HuH-7 (cell line): ENCODE measurements at regions not wholly inside any gene's neighbourhood (a gene's known extent, or its start where the extent isn't known, plus 50 kb on each side); places are given as distances from the start of the nearest gene placed in this dataset.
"Not testable (repeated sequence)": the region's sequence is repeated elsewhere in the genome, so short reads cannot be mapped to it uniquely, and the experiment has no call there.

Experiments used
- DNase-seq: peaks from one replicate; pipeline ENCODE4 v3.0.0; 2011; ENCODE audit warnings: low spot score

DNA sequence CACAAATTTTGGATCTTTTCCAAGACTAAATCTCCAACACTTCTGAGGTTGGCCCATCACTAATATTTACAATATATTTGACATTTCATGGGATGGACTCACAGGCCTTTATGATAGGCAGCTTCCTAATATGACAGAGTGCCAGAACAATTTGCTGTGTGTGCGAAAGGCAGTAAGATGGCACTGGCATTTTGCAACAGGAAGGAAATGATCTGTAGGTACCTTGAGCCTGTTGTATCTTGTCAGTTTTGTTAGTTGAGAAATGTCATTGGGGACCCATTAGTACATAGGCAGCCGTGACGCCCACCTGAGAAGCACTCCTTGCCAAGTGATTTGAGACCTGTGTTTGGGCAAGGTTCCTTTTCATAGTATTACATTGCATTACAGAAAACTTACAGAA is 153.4 kb upstream of the HEY2 start:
- no peak for DNase-seq

DNA sequence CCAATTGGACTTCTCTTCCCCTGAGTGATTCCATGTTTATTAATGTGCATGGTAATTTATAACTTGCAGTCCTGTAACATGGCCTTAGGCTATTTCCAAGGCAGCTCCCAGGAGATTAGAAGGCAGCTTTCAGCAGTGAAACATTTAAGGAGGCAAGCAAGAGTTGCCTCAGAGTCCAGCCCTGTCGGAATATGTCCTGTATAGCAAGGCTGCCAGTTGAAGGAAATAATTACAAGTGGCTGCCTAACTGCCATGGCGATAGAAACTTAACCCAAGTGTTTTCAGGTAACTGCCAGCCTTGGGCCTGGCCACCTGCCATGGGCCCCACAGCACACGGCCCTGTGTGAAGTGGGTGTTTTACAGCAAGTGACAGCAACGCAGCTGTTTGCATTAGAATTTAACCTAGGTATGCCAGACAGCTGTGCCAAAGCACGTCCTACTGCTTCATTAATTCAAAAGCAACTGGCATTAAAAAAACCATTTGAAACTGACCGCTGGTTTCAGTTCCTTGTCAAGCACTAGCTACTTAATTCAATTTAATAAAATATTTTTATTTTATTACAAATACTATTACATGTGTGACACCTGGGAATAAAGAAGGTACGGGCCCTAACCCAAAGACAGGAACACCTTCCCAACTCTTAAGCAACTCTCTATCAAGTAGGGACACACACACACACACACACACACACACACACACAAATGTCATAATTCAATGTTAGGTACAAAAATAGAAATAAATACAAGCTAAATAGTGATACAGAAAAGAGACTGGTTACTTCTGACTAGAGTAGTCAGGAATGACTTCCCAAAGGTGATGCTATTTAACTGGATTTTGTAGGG is 151.8 kb upstream of the HEY2 start:
- no peak for DNase-seq

DNA sequence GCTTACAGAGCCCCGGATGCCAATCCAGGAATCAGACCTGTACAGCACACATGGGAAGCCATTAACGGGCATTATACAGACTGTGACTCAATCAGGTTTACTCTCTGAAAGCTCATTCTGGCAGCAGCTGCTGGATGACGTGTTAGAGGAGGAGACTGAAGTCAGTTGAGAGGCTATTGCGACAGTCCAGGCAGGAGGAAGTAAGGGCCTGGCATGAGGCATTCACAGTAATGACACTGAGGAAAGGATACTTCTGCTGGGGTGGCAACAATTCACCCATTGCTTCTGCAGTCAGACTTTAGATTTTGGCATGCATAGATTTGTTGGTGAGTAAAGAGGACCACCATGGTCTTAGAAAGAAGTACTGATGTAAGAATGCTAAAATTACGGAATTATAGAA is 151.0 kb upstream of the HEY2 start:
- no peak for DNase-seq

GRCh38 chr6:125604257-125604656 is 145.2 kb upstream of the HEY2 start:
- DNase-seq: no peak

- no peak for DNase-seq
Measured at GRCh38 chr6:125611573-125612344, 137.7 kb upstream of the HEY2 start.

GRCh38 chr6:125612345-125612846 is 137.0 kb upstream of the HEY2 start:
- DNase-seq: no peak

- no peak for DNase-seq
Measured at GRCh38 chr6:125618629-125619028, 130.8 kb upstream of the HEY2 start.

DNA sequence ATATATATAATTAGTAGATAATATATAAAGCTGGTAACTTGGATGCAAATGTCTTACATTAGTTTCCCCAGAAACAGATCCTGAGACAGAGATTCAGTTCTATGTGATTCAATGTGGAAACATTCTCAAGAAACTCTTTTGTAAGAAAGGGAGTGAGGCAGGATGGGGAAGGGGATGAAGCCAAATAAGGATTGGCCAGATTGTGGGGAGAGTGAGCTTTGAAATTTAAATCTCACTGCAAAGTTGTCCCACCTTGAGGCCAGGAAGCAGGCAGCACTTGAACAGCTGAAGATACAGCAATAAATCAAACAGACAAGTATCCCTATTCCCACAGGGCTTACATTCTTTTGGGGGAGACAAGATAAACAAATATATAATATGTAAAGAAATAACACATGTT is 126.3 kb upstream of the HEY2 start:
- no peak for DNase-seq

DNA sequence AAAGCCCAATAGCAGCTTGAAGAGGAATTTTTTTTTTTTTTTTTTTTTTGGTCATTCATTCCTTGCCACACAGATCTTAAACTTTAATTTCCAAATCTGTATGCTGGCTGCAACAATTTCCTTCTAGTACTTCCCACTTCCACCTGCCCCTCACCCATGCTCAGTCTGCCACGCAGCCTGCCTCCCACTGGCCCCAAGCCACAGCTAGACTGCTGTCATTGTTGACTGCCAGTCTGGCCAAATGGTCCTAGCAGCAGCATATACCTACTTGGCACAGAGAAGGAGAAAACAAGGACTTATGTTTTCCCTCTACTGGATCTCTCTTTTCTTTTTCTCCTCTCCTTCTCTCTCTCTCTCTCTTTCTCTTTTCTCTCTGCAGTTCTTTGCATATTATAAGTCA is 118.3 kb upstream of the HEY2 start:
- no peak for DNase-seq

DNA sequence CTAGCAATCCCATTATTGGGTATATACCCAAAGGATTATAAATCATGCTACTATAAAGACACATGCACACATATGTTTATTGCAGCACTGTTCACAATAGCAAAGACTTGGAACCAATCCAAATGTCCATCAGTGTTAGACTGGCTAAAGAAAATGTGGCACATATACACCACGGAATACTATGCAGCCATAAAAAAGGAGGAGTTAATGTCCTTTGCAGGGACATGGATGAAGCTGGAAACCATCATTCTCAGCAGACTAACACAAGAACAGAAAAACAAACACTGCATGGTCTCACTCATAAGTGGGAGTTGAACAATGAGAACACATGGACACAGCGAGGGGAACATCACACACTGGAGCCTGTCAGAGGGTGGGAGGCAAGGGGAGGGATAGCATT is 113.4 kb upstream of the HEY2 start:
- DNase-seq: not testable (repeated sequence)

- no peak for DNase-seq
Measured at GRCh38 chr6:125636671-125637070, 112.8 kb upstream of the HEY2 start.

DNA sequence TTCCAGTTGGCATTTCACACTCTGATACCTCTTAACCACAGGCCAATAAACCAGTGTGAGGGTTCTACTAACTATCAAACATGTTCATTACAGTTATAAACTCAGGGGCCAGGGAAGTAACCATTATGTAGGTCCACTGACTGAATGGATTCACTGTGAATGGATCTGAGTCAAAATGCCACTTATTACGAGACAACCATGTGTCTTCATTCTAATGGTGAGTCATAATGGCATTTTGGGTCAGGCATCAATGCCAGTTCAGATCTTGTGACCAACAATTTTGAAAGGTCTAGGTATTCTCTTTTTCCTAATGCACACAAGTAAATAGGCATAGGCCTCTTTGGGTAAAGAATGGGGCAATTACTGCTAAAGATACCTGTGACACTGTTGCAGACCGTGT is 112.2 kb upstream of the HEY2 start:
- no peak for DNase-seq

DNA sequence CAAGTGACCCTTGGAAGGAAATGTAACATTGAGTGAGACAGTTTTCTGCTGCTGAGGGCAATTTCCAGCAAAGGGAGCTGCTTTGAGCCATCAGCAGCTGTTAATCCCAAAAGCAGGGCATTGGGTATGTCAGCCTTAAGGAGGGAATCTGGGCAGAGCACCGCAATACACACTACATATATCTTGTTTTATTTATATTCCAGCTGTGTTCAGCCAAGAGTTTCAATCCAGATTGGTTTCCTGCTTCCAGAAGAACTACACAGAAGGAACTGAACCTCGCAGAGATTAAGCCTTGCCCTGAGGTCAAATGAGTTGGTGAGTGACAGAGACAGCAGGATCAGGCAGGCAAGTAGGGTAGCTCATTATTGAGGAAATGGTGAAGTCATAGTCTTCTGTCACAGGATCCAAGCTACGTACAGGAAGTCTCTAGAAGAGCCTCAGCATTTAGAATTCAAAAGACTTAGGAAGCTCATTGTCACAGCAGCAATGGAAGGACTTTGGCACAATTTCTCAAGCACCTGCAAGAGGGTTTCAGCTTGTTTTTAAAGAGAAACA is 109.9 kb upstream of the HEY2 start:
- no peak for DNase-seq

- DNase-seq: no peak
Measured at GRCh38 chr6:125640441-125641150, 108.8 kb upstream of the HEY2 start.

DNA sequence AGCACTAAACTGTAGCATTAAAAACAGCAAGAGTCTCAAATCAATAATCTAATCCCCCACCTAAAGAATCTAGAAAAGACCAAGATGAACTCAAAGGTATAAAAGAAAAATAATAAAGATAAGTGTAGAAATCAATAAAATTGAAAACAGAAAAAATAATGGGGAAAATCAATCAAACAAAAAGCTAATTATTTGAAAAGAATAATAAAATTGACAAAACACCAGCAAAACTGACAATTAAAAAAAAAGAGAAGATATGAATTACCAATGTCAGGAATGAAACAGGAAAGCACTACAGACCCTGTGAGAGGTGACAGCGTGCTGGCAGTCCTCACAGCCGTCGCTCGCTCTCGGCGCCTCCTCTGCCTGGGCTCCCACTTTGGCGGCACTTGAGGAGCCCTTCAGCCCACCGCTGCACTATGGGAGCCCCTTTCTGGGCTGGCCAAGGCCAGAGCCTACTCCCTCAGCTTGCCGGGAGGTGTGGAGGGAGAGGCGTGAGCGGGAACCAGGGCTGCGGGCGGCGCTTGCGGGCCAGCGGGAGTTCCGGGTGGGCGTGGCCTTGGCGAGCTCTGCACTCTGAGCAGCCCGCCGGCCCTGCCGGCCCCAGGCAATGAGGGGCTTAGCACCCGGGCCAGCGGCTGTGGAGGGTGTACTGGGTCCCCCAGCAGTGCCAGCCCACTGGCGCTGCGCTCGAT is 105.3 kb upstream of the HEY2 start:
- peak; percentile 12 for DNase-seq

DNA sequence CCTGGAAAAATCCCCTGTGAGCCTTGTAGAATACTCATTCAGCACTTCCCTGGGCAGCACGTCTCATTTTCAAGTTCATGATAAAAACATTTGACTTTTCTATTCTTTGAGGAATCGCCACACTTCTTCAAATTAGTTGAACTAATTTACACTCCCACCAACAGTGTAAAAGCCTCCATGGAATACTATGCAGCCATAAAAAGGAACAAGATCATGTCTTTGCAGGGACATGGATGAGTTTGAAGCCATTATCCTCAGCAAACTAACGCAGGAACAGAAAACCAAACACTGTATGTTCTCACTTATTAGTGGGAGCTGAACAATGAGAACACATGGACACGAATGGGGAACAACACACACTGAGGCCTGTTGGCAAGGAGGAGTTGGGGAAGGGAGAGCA is 102.0 kb upstream of the HEY2 start:
- DNase-seq: no peak

GRCh38 chr6:125653752-125654151 is 95.7 kb upstream of the HEY2 start:
- DNase-seq: not testable (repeated sequence)

- DNase-seq: no peak
Measured at GRCh38 chr6:125655511-125655910, 93.9 kb upstream of the HEY2 start.

- DNase-seq: no peak
Measured at GRCh38 chr6:125656287-125656870, 93.1 kb upstream of the HEY2 start.

DNA sequence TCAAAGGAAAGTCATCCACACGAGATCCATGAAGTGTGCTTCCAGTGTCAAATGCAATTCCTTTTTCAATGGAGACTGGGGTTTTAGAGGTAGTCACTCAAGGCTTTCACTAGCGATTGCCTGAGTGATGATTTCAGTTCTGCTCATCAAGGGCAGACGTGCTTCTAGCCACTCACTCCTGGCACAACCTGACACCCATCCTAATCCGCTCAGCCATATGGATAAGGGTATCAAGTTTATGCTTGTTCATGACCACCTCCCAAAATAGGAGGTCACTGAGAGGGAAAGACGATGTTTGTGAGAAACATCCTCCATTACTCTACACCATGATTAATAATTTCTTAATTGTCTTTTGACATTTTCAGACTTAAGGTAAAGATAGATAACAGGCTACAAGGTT is 91.3 kb upstream of the HEY2 start:
- no peak for DNase-seq

DNA sequence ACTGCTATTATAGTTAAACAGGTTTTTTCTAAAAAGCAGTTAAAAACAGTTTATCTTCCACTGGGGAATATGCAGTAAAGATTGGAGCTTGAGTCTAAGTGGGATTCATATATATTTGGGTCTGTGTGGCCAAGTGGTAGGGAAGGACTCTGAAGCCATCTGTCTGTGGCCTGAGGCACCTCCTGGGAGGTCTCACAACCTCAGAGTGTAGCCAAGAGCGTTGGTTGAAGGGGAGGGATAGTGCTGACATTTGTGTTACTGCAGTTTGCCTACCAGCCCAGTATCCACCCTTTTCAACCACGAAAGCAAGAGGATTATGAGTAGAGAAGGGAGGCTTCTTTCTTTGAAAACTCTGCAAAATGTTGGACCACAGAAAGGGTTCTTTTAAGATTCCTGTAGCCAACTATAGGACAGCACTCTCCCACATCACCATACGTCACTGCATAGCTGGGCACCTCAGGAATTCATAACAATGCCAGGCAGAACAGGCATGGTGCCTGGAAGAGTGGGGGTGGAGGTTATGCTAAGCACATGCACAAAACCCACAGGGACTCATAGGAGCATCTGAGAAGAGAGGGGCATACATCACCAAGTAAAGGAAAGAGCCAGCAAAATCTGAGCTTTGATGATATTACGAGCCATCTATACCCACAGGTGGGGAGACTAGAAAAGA is 90.5 kb upstream of the HEY2 start:
- no peak for DNase-seq
